ENCODE measurements at regions not wholly inside any gene's neighbourhood (a gene's known extent, or its start where the extent isn't known, plus 50 kb on each side); places are given as distances from the start of the nearest gene placed in this dataset.

- TF ChIP-seq RFX5 (IDR thresholded peaks at IDR 0.05; ENCODE audit: borderline replicate concordance, low read depth, low read length) (no peak), POU5F1 (IDR thresholded peaks at IDR 0.05; ENCODE audit: low read depth, low read length) (no peak)
Measured at GRCh38 chr4:65083076-65083475, 587.2 kb downstream of the EPHA5 start (continued).
